OCI-LY7 (cell line): ENCODE measurements at regions not wholly inside any gene's neighbourhood (a gene's known extent, or its start where the extent isn't known, plus 50 kb on each side); places are given as distances from the start of the nearest gene placed in this dataset.

ENCODE experiments used
- BruUV-seq: library from RNA; stranded (reverse); fragments of 400-500 nt; replicated peaks from 2 replicates; lab custom pipeline; 2021; lab: Mats Ljungman, UMichigan
- CTCF ChIA-PET: fragments of 300-600 bp; sonication (Branson Sonifier 250); formaldehyde crosslinking; loops from one replicate; lab custom pipeline; 2022; ENCODE audit warnings: antibody characterized with exemption; ENCODE audit not compliant: unreplicated experiment; lab: Charles Lee
- POLR2A ChIA-PET: fragments of 300-600 bp; sonication (Branson Sonifier 250); formaldehyde crosslinking; loops from one replicate; lab custom pipeline; 2022; ENCODE audit warnings: antibody characterized with exemption; lab: Charles Lee
- DNase-seq: peaks from one replicate; pipeline ENCODE4 v3.0.0-alpha.2; 2015; ENCODE audit warnings: low spot score
- H2AFZ ChIP-seq: fragments of 200-600 bp; sonication (generic), shearing (Covaris generic); 2 replicates; pipeline ENCODE4 v1.6.1; 2014; ENCODE audit warnings: mild to moderate bottlenecking, antibody characterized with exemption, low read length, moderate library complexity
- H3K27ac ChIP-seq: fragments of 200-600 bp; sonication (generic); 2 replicates; pipeline ENCODE4 v1.5.1; 2014; ENCODE audit warnings: mixed run types, low read depth, mild to moderate bottlenecking, moderate library complexity, low read length, inconsistent platforms; ENCODE audit not compliant: poor library complexity, severe bottlenecking
- H3K36me3 ChIP-seq: fragments of 200-600 bp; sonication (generic); 2 replicates; pipeline ENCODE4 v1.6.1; 2014; ENCODE audit warnings: mild to moderate bottlenecking, antibody characterized with exemption, low read length, moderate library complexity, mixed read lengths; ENCODE audit not compliant: insufficient read depth
- H3K4me1 ChIP-seq: fragments of 200-600 bp; sonication (generic); 2 replicates; pipeline ENCODE4 v1.5.1; 2014; ENCODE audit warnings: mild to moderate bottlenecking, low read length; ENCODE audit not compliant: insufficient read depth, poor library complexity, severe bottlenecking
- H3K4me2 ChIP-seq: fragments of 200-600 bp; sonication (generic); 2 replicates; pipeline ENCODE4 v1.6.1; 2014; ENCODE audit warnings: mild to moderate bottlenecking, low read length
- H3K4me3 ChIP-seq: fragments of 200-600 bp; sonication (generic); 2 replicates; pipeline ENCODE4 v1.5.1; 2014; ENCODE audit warnings: mild to moderate bottlenecking, low read depth, low read length; ENCODE audit not compliant: poor library complexity, severe bottlenecking
- H3K79me2 ChIP-seq: fragments of 200-600 bp; sonication (generic); 2 replicates; pipeline ENCODE4 v1.6.1; 2016; ENCODE audit warnings: low read depth, mild to moderate bottlenecking, low read length, moderate library complexity, mixed read lengths; ENCODE audit not compliant: insufficient read depth
- H3K9me2 ChIP-seq: fragments of 200-600 bp; sonication (generic); 2 replicates; pipeline ENCODE4 v1.6.1; 2016; ENCODE audit warnings: mild to moderate bottlenecking, low read length, mixed read lengths; ENCODE audit not compliant: insufficient read depth
- H3K9me3 ChIP-seq: fragments of 200-600 bp; sonication (generic); 2 replicates; pipeline ENCODE4 v1.6.1; 2014; ENCODE audit warnings: mild to moderate bottlenecking, mixed run types, low read length, mixed read lengths
- H4K20me1 ChIP-seq: fragments of 200-600 bp; sonication (generic); 2 replicates; pipeline ENCODE4 v1.6.1; 2014; ENCODE audit warnings: mild to moderate bottlenecking, antibody characterized with exemption, low read length, moderate library complexity, mixed read lengths; ENCODE audit not compliant: insufficient read depth
- CTCF ChIP-seq: fragments of 200-600 bp; sonication (generic); conservative IDR thresholded peaks from 2 replicates; pipeline ENCODE4 v1.5.1; 2014; ENCODE audit warnings: mild to moderate bottlenecking, antibody characterized with exemption, low read length, moderate library complexity, mixed read lengths
- EZH2phosphoT487 ChIP-seq: fragments of 200-600 bp; sonication (generic); IDR thresholded peaks from 2 replicates; pipeline ENCODE4 v1.6.1; 2018; ENCODE audit warnings: low read depth, borderline replicate concordance, mild to moderate bottlenecking, mixed run types, antibody characterized with exemption, low read length, moderate library complexity, mixed read lengths
- intact Hi-C: fragments of 100-400 bp; cut with micrococcal nuclease; formaldehyde crosslinking; loops from one replicate; pipeline ENCODE4 v1.10.0; 2022; ENCODE audit not compliant: unreplicated experiment

GRCh38 chr9:30676651-30677050 lies 1707.8 kb upstream of the ACO1 start:
- no peak for DNase-seq
- ChIA-PET CTCF (no interaction called here), POLR2A (no interaction called here)
- Histone ChIP-seq H3K36me3 (no peaks in the 10 kb centered on the region), H3K9me2 (no peaks in the 10 kb centered on the region), H3K4me3 (no peak overlapping the region), H3K4me2 (no peak overlapping the region), H3K9me3 (no peaks in the 10 kb centered on the region), H2AFZ (no peak overlapping the region), H3K79me2 (no peaks in the 10 kb centered on the region), H3K27ac (no peak overlapping the region), H3K4me1 (no peaks in the 10 kb centered on the region), H4K20me1 (no peaks in the 10 kb centered on the region)
- TF ChIP-seq CTCF (no peak), EZH2phosphoT487 (no peak)
- intact Hi-C loops = no loop called here
- BruUV-seq = no TSS peak

- H3K4me1 ChIP-seq = no peaks in the 10 kb centered on the region
- no TSS peak for BruUV-seq
- TF ChIP-seq CTCF (no peak), EZH2phosphoT487 (no peak)
- H3K27ac ChIP-seq = no peak overlapping the region
- no peaks in the 10 kb centered on the region for H3K36me3 ChIP-seq
- ChIA-PET POLR2A (no interaction called here), CTCF (no interaction called here)
- no peaks in the 10 kb centered on the region for H3K9me3 ChIP-seq
- H2AFZ ChIP-seq = no peak overlapping the region
- no peak overlapping the region for H3K4me2 ChIP-seq
- no peaks in the 10 kb centered on the region for H4K20me1 ChIP-seq
- H3K9me2 ChIP-seq = no peaks in the 10 kb centered on the region
- intact Hi-C loops = no loop called here
- DNase-seq = no peak
- no peak overlapping the region for H3K4me3 ChIP-seq
- no peaks in the 10 kb centered on the region for H3K79me2 ChIP-seq
Observed at GRCh38 chr9:30677221-30677620, 1707.2 kb upstream of the ACO1 start.

- DNase-seq = no peak
- Histone ChIP-seq H3K4me2 (no peak overlapping the region), H3K27ac (no peak overlapping the region), H2AFZ (no peak overlapping the region), H3K9me2 (no peaks in the 10 kb centered on the region), H3K4me1 (no peaks in the 10 kb centered on the region), H3K4me3 (no peak overlapping the region), H3K79me2 (no peaks in the 10 kb centered on the region), H3K9me3 (no peaks in the 10 kb centered on the region), H3K36me3 (no peaks in the 10 kb centered on the region), H4K20me1 (no peaks in the 10 kb centered on the region)
- TF ChIP-seq CTCF (no peak), EZH2phosphoT487 (no peak)
- no TSS peak for BruUV-seq
- POLR2A ChIA-PET = interaction anchor here (0.6 to 0.7 kb wide), 2 partner anchors 13 kb away, joined by 3 read pairs; no protein-coding TSS in a partner anchor
- CTCF ChIA-PET = no interaction called here
- intact Hi-C loops = no loop called here
Observed at GRCh38 chr9:30688801-30689200, 1695.6 kb upstream of the ACO1 start.
